ENCODE measurements at regions not wholly inside any gene's neighbourhood (a gene's known extent, or its start where the extent isn't known, plus 50 kb on each side); places are given as distances from the start of the nearest gene placed in this dataset.

DNA sequence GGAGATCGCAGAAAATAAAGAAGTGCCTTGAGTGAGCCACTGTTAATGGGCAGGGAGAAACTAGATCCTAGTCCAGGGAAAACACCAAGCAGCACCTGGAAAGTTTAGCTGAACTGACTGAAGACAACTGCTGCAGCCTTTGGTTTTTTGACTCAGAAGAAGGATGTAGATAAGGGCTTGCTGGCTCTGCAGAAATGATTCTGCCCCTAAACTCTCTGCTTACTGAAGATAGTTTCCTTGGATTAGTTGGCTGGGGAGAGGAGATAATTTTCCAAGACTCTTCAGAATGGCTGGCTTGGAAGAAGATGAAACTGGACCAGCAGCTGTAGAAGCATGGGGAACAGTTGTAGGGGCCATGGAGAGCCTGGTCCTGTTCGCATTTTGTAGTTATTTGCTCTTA, 471.8 kb downstream of the KDM4C start:
- DNase-seq, result no peak

DNA sequence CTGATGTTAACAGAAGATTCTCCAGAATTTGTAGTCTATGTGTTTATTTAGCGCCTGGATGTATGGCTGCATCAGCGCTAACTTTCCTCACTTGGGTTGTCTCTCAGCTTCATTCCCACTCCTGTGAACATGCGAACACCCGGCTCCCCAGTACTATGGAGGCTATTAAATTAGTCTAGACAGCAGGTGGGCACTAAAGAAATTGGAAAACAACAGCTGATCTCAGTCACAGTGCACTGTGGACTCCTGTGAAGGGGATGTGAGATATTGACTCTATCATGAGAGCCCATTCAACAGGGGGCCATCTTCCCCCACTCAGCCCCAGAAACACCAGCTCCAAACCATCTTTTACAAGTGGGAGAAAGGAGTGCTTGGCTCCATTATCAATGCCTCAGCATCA, 471.0 kb downstream of the KDM4C start:
- DNase-seq, result no peak

DNA sequence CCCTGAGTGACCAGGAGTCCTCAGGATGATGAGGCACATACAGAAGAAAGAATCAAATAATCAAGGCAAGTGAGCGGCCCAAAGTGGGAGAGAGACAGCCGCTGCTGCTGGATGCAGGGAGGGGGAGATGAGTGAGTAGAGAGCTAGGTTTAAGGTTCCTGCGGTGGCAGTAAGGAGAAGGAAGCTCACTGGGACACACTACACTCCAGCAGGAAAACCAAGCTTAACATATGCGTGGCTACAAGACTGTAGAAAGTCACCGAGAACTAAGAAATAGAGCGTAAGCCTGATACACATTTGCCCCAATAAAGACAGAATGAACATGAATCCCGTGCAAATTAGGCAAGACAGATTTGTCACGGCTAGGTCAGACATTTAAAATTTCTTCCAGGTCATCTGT, 470.2 kb downstream of the KDM4C start:
- no peak for DNase-seq

DNA sequence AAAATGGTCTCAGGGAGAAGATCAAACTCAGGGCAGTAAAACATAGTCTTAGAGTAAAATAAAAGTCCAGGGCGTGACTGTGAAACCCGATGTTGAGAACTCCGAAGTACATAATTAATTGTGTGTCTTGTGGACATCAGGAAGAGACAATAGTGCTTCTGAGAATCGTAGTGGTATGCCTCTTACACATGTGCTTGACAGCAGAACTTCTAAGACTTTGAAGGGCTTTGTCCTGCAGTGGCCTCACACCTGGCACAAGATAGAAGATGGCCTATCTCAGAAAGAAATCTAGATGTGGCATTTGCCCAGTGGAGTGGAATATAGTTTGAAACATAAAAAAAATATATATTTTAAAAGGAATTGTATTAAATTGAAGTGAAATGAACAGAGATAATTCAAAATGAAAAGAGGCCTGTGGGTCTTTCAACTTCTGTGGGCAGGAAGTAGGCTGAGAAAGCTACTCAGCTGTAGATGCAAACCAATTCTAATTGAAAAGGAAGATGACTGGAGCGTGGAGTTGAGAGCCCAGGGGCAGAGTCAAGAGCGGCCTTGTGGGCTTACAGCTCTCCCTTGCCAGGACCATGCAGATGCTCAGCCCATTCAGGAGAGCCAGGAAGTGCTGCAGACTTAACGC, 468.4 kb downstream of the KDM4C start:
- no peak for DNase-seq

Data from hippocampal formation (tissue), 2 donors.